OCI-LY1 (cell line): ENCODE measurements at regions not wholly inside any gene's neighbourhood (a gene's known extent, or its start where the extent isn't known, plus 50 kb on each side); places are given as distances from the start of the nearest gene placed in this dataset.

Experiments used
- H2AFZ ChIP-seq: fragments of 200-600 bp; sonication (generic), shearing (Covaris generic); 2 replicates; pipeline ENCODE4 v1.6.0; 2014; ENCODE audit warnings: antibody characterized with exemption, mild to moderate bottlenecking, low read length
- H3F3A ChIP-seq: fragments of 200-600 bp; sonication (generic), shearing (Covaris generic); 2 replicates; pipeline ENCODE4 v1.6.0; 2014; ENCODE audit warnings: mild to moderate bottlenecking, antibody characterized with exemption, low read length, moderate library complexity; ENCODE audit not compliant: insufficient read depth
- H3K27ac ChIP-seq: fragments of 200-600 bp; sonication (generic); 2 replicates; pipeline ENCODE4 v1.5.1; 2014; ENCODE audit warnings: low read length, mixed run types, mild to moderate bottlenecking, low read depth; ENCODE audit not compliant: poor library complexity, severe bottlenecking
- H3K27me3 ChIP-seq: fragments of 200-600 bp; sonication (generic); 2 replicates; pipeline ENCODE4 v1.6.0; 2014; ENCODE audit warnings: antibody characterized with exemption, mild to moderate bottlenecking, low read length, moderate library complexity; ENCODE audit not compliant: insufficient read depth
- H3K36me3 ChIP-seq: fragments of 200-600 bp; sonication (generic); 2 replicates; pipeline ENCODE4 v1.6.1; 2014; ENCODE audit warnings: mild to moderate bottlenecking, antibody characterized with exemption, low read length, moderate library complexity, mixed read lengths; ENCODE audit not compliant: insufficient read depth
- H3K4me1 ChIP-seq: fragments of 200-600 bp; sonication (generic); 2 replicates; pipeline ENCODE4 v1.5.1; 2014; ENCODE audit warnings: mild to moderate bottlenecking, low read length, moderate library complexity; ENCODE audit not compliant: insufficient read depth, severe bottlenecking
- H3K4me2 ChIP-seq: fragments of 200-600 bp; sonication (generic), shearing (Covaris generic); 2 replicates; pipeline ENCODE4 v1.6.1; 2014; ENCODE audit warnings: low read length
- H3K4me3 ChIP-seq: fragments of 200-600 bp; sonication (generic); 2 replicates; pipeline ENCODE4 v1.5.1; 2014; ENCODE audit warnings: low read length, low read depth, mild to moderate bottlenecking, mixed read lengths; ENCODE audit not compliant: poor library complexity, severe bottlenecking
- H3K79me2 ChIP-seq: fragments of 200-600 bp; shearing (Covaris generic); 2 replicates; pipeline ENCODE4 v1.6.1; 2016; ENCODE audit warnings: mixed run types, low read length, mixed read lengths; ENCODE audit not compliant: insufficient read depth
- H3K9ac ChIP-seq: fragments of 200-600 bp; sonication (generic), shearing (Covaris generic); 2 replicates; pipeline ENCODE4 v1.6.1; 2014; ENCODE audit warnings: mild to moderate bottlenecking, low read length, mixed read lengths
- H3K9me2 ChIP-seq: fragments of 200-600 bp; sonication (generic), shearing (Covaris generic); 2 replicates; pipeline ENCODE4 v1.6.1; 2014; ENCODE audit warnings: low read depth, mild to moderate bottlenecking, low read length, mixed read lengths
- H3K9me3 ChIP-seq: fragments of 200-600 bp; shearing (Covaris generic); 2 replicates; pipeline ENCODE4 v1.6.1; 2014; ENCODE audit warnings: low read length, mixed read lengths
- H4K20me1 ChIP-seq: fragments of 200-600 bp; sonication (generic), shearing (Covaris generic); 2 replicates; pipeline ENCODE4 v1.6.0; 2016; ENCODE audit warnings: mild to moderate bottlenecking, low read length; ENCODE audit not compliant: insufficient read depth
- EZH2 ChIP-seq: fragments of 200-600 bp; sonication (generic), shearing (Covaris generic); IDR thresholded peaks from 2 replicates; pipeline ENCODE4 v1.8.0; 2017; ENCODE audit warnings: borderline replicate concordance, mixed run types, mild to moderate bottlenecking, antibody characterized with exemption, low read length, moderate library complexity, mixed read lengths
- TF ChIP-seq, protein P1 (sequence below): fragments of 200-600 bp; sonication (generic), shearing (Covaris generic); IDR thresholded peaks from 2 replicates; pipeline ENCODE4 v1.5.1; 2017; ENCODE audit warnings: mild to moderate bottlenecking, antibody characterized with exemption, low read length, moderate library complexity, mixed read lengths

DNA sequence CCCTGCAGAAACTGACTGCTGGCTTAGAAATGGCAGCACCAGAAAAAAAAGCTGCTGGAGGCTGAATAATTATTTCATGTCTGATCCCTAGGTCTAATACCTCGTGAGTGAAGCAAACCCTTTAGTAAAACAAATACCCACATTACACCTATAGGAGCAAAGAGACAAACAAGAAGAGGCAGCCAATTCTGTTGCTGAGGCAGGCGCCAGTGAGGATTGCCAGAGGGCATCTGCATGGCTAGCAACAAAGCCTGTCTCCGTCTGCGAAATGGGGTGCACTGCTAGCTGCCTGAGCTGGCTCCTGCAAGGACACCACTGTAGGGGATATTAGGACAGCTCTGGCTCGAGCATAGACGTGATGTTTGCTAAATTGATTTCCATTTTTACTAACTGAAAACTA, 509.7 kb downstream of the TDRD15 start:
- no peaks in the 10 kb centered on the region for H3K27me3 ChIP-seq
- H3K4me2 ChIP-seq = no peak overlapping the region
- no peak overlapping the region for H3K27ac ChIP-seq

DNA sequence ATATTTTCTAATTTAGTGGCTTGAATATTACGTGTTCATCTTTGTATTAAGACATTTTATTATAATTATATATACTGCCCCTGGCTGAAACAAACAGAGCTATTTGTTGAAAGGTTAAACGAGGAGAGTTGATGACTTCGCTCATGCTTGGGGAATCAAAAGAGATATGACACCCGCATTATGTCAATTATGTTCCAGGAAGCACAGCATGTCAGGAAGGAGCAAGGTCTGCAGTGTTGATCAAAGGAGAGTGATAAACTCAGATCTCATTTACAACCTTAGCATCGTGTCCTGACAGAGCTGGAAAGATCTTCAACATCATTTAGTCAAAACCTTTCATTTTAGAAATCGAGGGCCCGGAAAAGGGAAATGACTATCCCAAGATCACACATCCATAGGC, 510.1 kb downstream of the TDRD15 start:
- no peaks in the 10 kb centered on the region for H4K20me1 ChIP-seq

More for the DNA sequence above, 509.7 kb downstream of the TDRD15 start:
- H3K9me2 ChIP-seq = no peaks in the 10 kb centered on the region
- no peaks in the 10 kb centered on the region for H3K9me3 ChIP-seq
- H3K4me1 ChIP-seq = no peaks in the 10 kb centered on the region
- H4K20me1 ChIP-seq = no peaks in the 10 kb centered on the region
- TF ChIP-seq EZH2 = no peak
- TF ChIP-seq, protein P1, sequence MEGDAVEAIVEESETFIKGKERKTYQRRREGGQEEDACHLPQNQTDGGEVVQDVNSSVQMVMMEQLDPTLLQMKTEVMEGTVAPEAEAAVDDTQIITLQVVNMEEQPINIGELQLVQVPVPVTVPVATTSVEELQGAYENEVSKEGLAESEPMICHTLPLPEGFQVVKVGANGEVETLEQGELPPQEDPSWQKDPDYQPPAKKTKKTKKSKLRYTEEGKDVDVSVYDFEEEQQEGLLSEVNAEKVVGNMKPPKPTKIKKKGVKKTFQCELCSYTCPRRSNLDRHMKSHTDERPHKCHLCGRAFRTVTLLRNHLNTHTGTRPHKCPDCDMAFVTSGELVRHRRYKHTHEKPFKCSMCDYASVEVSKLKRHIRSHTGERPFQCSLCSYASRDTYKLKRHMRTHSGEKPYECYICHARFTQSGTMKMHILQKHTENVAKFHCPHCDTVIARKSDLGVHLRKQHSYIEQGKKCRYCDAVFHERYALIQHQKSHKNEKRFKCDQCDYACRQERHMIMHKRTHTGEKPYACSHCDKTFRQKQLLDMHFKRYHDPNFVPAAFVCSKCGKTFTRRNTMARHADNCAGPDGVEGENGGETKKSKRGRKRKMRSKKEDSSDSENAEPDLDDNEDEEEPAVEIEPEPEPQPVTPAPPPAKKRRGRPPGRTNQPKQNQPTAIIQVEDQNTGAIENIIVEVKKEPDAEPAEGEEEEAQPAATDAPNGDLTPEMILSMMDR = no peak
- no peak overlapping the region for H2AFZ ChIP-seq
- no peak overlapping the region for H3K4me3 ChIP-seq
- no peaks in the 10 kb centered on the region for H3K36me3 ChIP-seq
- no peaks in the 10 kb centered on the region for H3F3A ChIP-seq
- no peak overlapping the region for H3K9ac ChIP-seq
- H3K79me2 ChIP-seq = no peaks in the 10 kb centered on the region

DNA sequence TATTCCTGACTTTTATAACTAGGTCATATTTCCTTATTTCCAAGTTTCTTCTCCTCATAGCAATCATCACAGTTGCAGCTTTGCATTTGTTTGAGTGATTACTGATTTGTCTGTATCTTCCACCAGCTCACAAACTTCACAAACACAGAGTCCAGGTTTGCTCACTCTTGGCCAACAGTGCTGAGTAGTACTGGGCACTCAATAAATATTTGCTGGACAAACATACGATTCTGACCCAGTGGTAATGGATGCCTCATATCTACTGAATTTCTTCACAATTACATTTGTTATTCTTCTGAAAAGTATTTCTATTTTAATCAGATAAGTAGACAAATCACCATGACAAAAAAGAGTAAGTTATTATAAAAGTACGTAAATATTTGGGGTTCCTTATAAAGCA, 516.3 kb downstream of the TDRD15 start:
- no peak overlapping the region for H3K9ac ChIP-seq
- no peak overlapping the region for H3K4me2 ChIP-seq
- TF ChIP-seq EZH2 = no peak
- TF ChIP-seq, protein P1 = no peak
- no peaks in the 10 kb centered on the region for H3K9me2 ChIP-seq
- H3K79me2 ChIP-seq = no peaks in the 10 kb centered on the region
- no peak overlapping the region for H3K4me3 ChIP-seq
- no peaks in the 10 kb centered on the region for H3F3A ChIP-seq
- H3K27me3 ChIP-seq = no peaks in the 10 kb centered on the region
- no peaks in the 10 kb centered on the region for H4K20me1 ChIP-seq
- no peak overlapping the region for H2AFZ ChIP-seq
- H3K9me3 ChIP-seq = no peaks in the 10 kb centered on the region
- H3K4me1 ChIP-seq = no peaks in the 10 kb centered on the region
- no peak overlapping the region for H3K27ac ChIP-seq
- H3K36me3 ChIP-seq = no peaks in the 10 kb centered on the region

More for the DNA sequence above, 510.1 kb downstream of the TDRD15 start:
- H3F3A ChIP-seq = no peaks in the 10 kb centered on the region
- no peaks in the 10 kb centered on the region for H3K9me2 ChIP-seq
- H2AFZ ChIP-seq = no peak overlapping the region
- H3K36me3 ChIP-seq = no peaks in the 10 kb centered on the region
- no peak overlapping the region for H3K9ac ChIP-seq
- H3K27me3 ChIP-seq = no peaks in the 10 kb centered on the region
- H3K79me2 ChIP-seq = no peaks in the 10 kb centered on the region
- H3K9me3 ChIP-seq = no peaks in the 10 kb centered on the region
- no peak for TF ChIP-seq EZH2
- TF ChIP-seq, protein P1 = no peak
- no peaks in the 10 kb centered on the region for H3K4me1 ChIP-seq
- no peak overlapping the region for H3K4me2 ChIP-seq
- no peak overlapping the region for H3K27ac ChIP-seq
- H3K4me3 ChIP-seq = no peak overlapping the region
